Right atrium auricular region (tissue), 2 donors: ENCODE measurements at regions not wholly inside any gene's neighbourhood (a gene's known extent, or its start where the extent isn't known, plus 50 kb on each side); places are given as distances from the start of the nearest gene placed in this dataset.

Source experiments
- DNase-seq: peaks from one replicate; pipeline ENCODE4 v3.0.0-alpha.2; 2019; ENCODE audit warnings: low spot score
- H3K27ac ChIP-seq, 2 donors: fragments of 200-600 bp; sonication (generic); 1 replicate in 1 of 2; 2 replicates in 1 of 2; pipeline ENCODE4 v1.5.1; 2016 to 2019
- H3K27me3 ChIP-seq, 2 donors: fragments of 200-600 bp; sonication (generic); one replicate each; pipeline versions ENCODE4 v1.5.1 to v1.6.0; 2017 to 2019
- H3K36me3 ChIP-seq: fragments of 200-600 bp; sonication (generic); one replicate; pipeline ENCODE4 v1.5.1; 2016
- H3K4me1 ChIP-seq, 2 donors: fragments of 200-600 bp; sonication (generic); one replicate each; pipeline versions ENCODE4 v1.5.1 to v1.6.0; 2017 to 2019
- H3K4me3 ChIP-seq, 2 donors: fragments of 200-600 bp; sonication (generic); 1 replicate in 1 of 2; 2 replicates in 1 of 2; pipeline ENCODE4 v1.5.1; 2017 to 2019; ENCODE audit warnings: mild to moderate bottlenecking in 1 of 2, moderate library complexity in 1 of 2
- H3K9me3 ChIP-seq, 2 donors: fragments of 200-600 bp; sonication (generic); one replicate each; pipeline ENCODE4 v1.5.1; 2019
- CTCF ChIP-seq, 2 donors: fragments of 200-600 bp; sonication (generic); IDR thresholded peaks; one replicate each; pipeline ENCODE4 v1.5.1; 2019; ENCODE audit warnings: antibody characterized with exemption in 2 of 2

DNA sequence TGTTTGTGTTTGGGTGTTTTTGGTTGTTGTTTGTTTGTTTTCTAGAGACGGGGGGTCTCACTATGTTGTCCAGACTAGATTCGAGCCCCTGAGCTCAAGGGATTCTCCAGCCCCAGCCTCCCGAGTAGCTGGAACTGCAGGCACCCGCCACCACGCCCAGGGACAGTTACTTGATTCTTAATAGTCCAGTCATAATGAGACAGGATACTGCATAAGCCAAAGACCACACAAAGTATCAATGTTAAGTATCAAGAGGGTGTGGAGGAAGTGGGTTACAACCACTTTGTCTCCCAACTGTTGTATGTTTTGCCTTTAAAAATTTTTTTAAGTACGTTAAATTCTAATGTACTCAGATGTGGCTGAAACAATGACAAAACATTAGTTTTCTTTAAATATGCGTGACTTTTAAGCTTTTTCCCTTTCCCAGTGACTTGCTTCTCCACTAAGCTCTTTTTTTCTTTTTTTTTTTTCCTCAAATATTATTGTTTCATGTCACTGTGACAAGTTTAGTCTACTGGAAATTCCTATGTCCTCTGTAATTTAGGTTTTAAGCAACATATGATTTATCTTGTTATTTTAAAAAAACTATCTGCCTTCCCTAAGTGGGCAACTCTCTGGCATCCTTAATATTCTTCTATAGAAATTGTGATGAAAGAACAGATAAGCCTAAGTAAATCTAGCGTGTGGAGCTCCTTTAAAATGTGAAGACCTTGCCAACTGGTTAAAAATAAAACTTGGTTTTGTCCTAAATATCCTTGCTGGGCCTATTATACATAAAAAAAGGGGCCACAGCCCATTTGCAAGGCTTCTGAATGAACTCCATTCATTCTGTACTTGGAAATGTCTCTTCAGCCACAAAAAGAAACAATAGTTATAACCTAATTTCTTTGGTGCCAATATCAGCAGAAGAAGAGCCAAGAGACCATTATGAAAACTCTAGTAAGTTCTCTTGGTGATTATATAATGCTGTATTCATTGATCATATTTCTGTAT is 56.2 kb upstream of the DPH5 start:
- Histone ChIP-seq H3K4me3 (no peak overlapping the region), H3K36me3 (no peaks in the 10 kb centered on the region), H3K27me3 (no peaks in the 10 kb centered on the region), H3K9me3 (no peaks in the 10 kb centered on the region), H3K27ac (no peak overlapping the region), H3K4me1 (no peaks in the 10 kb centered on the region)
- TF ChIP-seq CTCF (IDR thresholded peaks at IDR 0.05), result no peak
- no peak for DNase-seq

DNA sequence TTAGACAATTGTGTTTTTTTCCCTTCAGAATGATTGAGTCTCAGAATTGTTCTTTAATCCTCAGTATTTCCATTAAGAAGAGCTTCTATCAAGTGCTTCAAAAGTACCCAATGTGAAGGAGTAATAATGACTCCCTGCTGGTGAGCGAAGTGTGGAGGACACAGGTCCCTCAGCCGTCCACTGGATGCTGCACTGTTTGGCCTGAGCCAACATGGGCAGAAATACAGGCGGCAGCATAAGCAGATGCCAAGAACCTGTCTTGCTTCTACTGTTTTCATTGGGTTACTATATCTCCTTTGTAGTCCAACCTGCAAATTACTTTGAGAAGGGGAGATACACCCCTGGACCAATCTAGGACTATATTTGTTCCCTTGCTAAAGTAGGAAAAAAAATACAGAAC is 55.3 kb upstream of the DPH5 start:
- H3K36me3 ChIP-seq, result no peaks in the 10 kb centered on the region
- no peak overlapping the region for H3K27ac ChIP-seq
- no peaks in the 10 kb centered on the region for H3K9me3 ChIP-seq
- H3K4me3 ChIP-seq, result no peak overlapping the region
- no peaks in the 10 kb centered on the region for H3K4me1 ChIP-seq
- no peak for DNase-seq
- H3K27me3 ChIP-seq, result no peaks in the 10 kb centered on the region
- TF ChIP-seq CTCF (IDR thresholded peaks at IDR 0.05), result no peak

- no peaks in the 10 kb centered on the region for H3K9me3 ChIP-seq
- DNase-seq, result no peak
Measured at GRCh38 chr1:101079341-101079740, 53.8 kb upstream of the DPH5 start.

DNA sequence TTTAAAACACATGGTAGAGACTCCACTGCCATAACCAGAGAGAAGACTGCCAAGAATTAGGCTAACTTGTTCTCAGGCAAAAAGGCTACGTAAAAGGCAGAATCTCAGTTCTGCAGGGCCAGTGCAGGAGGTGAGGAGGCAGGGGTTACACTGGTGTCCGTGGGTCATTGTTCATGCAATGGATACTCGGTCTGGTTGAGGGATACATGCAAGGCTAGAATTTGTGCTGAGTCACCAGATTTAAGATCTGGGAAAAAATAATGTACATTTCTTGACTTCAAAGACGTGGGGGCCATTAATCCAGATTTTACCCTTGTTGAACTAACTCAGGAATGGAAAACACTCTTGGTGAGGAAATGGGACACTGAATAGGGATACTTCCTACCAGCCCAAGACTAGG is 52.3 kb upstream of the DPH5 start:
- H3K9me3 ChIP-seq, result no peaks in the 10 kb centered on the region
- no peak overlapping the region for H3K27ac ChIP-seq
- H3K4me3 ChIP-seq, result no peak overlapping the region
- no peak for DNase-seq
- no peaks in the 10 kb centered on the region for H3K4me1 ChIP-seq
- no peaks in the 10 kb centered on the region for H3K36me3 ChIP-seq
- no peak for TF ChIP-seq CTCF (IDR thresholded peaks at IDR 0.05)
- H3K27me3 ChIP-seq, result no peaks in the 10 kb centered on the region

More at GRCh38 chr1:101079341-101079740, 53.8 kb upstream of the DPH5 start:
- Histone ChIP-seq H3K4me3 (no peak overlapping the region), H3K36me3 (no peaks in the 10 kb centered on the region), H3K27ac (no peak overlapping the region), H3K27me3 (no peaks in the 10 kb centered on the region), H3K4me1 (no peaks in the 10 kb centered on the region)
- TF ChIP-seq CTCF (IDR thresholded peaks at IDR 0.05), result no peak

- no peak for DNase-seq
- Histone ChIP-seq H3K4me1 (peaks cover 0 to 8% of the 10 kb centered on the region in 2 donors), H3K36me3 (no peaks in the 10 kb centered on the region), H3K4me3 (no peak overlapping the region), H3K27me3 (no peaks in the 10 kb centered on the region), H3K27ac (no peak overlapping the region), H3K9me3 (no peaks in the 10 kb centered on the region)
- TF ChIP-seq CTCF (IDR thresholded peaks at IDR 0.05), result no peak
Measured at GRCh38 chr1:101075926-101076325, 50.3 kb upstream of the DPH5 start.
